HepG2 (cell line): ENCODE measurements at regions not wholly inside any gene's neighbourhood (a gene's known extent, or its start where the extent isn't known, plus 50 kb on each side); places are given as distances from the start of the nearest gene placed in this dataset.

Experiments
- ATAC-seq: fragments of 200-7000 bp; cut with Tn5 transposase; 3 replicates; pipeline ENCODE4 v1.9.1; 2020; ENCODE audit warnings: mild to moderate bottlenecking, moderate library complexity
- BruUV-seq: library from RNA; stranded (reverse); fragments of 400-500 nt; replicated peaks from 2 replicates; lab custom pipeline; 2021; lab: Mats Ljungman, UMichigan
- CTCF ChIA-PET: fragments of 300-600 bp; formaldehyde crosslinking; extraction: SDS; loops from one replicate; lab custom pipeline; 2021; ENCODE audit warnings: low total read pairs, inconsistent platforms, low intra/inter-chr PET ratio; lab: Yijun Ruan, JAX
- POLR2A ChIA-PET: fragments of 350-600 bp; sonication (Branson Sonifier 250); formaldehyde crosslinking; loops from one replicate; lab custom pipeline; 2020; ENCODE audit warnings: antibody characterized with exemption, inconsistent platforms; lab: Yijun Ruan, JAX
- DNase-seq: peaks from one replicate; pipeline ENCODE4 v3.0.0-alpha.2; 2015; ENCODE audit warnings: low spot score
- FAIRE-seq: peaks from 3 replicates; lab custom pipeline; 2011; peaks lifted over from hg19 to GRCh38; lab: Jason Lieb, UNC
- H2AFZ ChIP-seq: one replicate; pipeline ENCODE4 v1.6.1; 2011; ENCODE audit warnings: low read length, inconsistent platforms
- H3K27ac ChIP-seq: fragments of 300-600 bp; 3 replicates; pipeline ENCODE4 v1.8.0; 2011; ENCODE audit warnings: mixed run types, mild to moderate bottlenecking, mixed read lengths, low read length, inconsistent platforms; ENCODE audit not compliant: insufficient read depth; ENCODE audit errors: extremely low read length
- H3K27me3 ChIP-seq, 2 experiments: fragments of 200-600 bp in 1 of 2; 2 replicates in 1 of 2; 3 replicates in 1 of 2; pipeline versions ENCODE4 v1.6.0 to v1.8.0; 2011; ENCODE audit warnings: low read length in 2 of 2, mild to moderate bottlenecking in 2 of 2, moderate library complexity in 2 of 2, inconsistent platforms in 1 of 2; ENCODE audit not compliant: insufficient read depth in 2 of 2, control insufficient read depth in 1 of 2
- H3K36me3 ChIP-seq, 2 experiments: fragments of 200-600 bp in 1 of 2; replicated peaks in 1 of 2; 2 replicates in 1 of 2; 3 replicates in 1 of 2; pipeline versions ENCODE4 v1.5.1 to v1.8.0; 2011; ENCODE audit warnings: low read length in 2 of 2, inconsistent platforms in 1 of 2; ENCODE audit not compliant: insufficient read depth in 2 of 2, control insufficient read depth in 1 of 2
- H3K4me1 ChIP-seq: 2 replicates; pipeline ENCODE4 v1.5.1; 2012; ENCODE audit warnings: low read length, inconsistent platforms; ENCODE audit not compliant: insufficient read depth
- H3K4me2 ChIP-seq: 2 replicates; pipeline ENCODE4 v1.6.0; 2011; ENCODE audit warnings: low read depth, low read length, inconsistent platforms
- H3K4me3 ChIP-seq, 3 experiments: fragments of 200-600 bp in 1 of 3; sonication (generic), shearing (Covaris generic) in 1 of 3; replicated peaks in 1 of 3; 2 replicates each; pipeline ENCODE4 v1.5.1; 2011 to 2016; ENCODE audit warnings: low read length in 3 of 3, inconsistent platforms in 2 of 3, low read depth in 2 of 3, mild to moderate bottlenecking in 2 of 3, control low read depth in 1 of 3, mixed read lengths in 1 of 3; ENCODE audit not compliant: insufficient read depth in 1 of 3
- H3K79me2 ChIP-seq: one replicate; pipeline ENCODE4 v1.6.1; 2011; ENCODE audit warnings: low read length, inconsistent platforms; ENCODE audit not compliant: insufficient read depth
- H3K9ac ChIP-seq: 2 replicates; pipeline ENCODE4 v1.6.0; 2011; ENCODE audit warnings: mild to moderate bottlenecking, low read depth, low read length, inconsistent platforms; ENCODE audit not compliant: insufficient read depth
- H3K9me3 ChIP-seq: 2 replicates; pipeline ENCODE4 v1.5.1; 2012; ENCODE audit warnings: mild to moderate bottlenecking, low read length
- H4K20me1 ChIP-seq: 2 replicates; pipeline ENCODE4 v1.6.0; 2011; ENCODE audit warnings: inconsistent platforms, mild to moderate bottlenecking, low read length, moderate library complexity; ENCODE audit not compliant: insufficient read depth
- ARNTL ChIP-seq: sonication (generic); formaldehyde crosslinking; IDR thresholded peaks from 2 replicates; pipeline ENCODE4 v1.4.0; 2020; ENCODE audit warnings: mild to moderate bottlenecking, missing genetic modification reagents
- DRAP1 ChIP-seq: IDR thresholded peaks from 2 replicates; pipeline ENCODE4 v1.6.1; 2016; ENCODE audit warnings: missing genetic modification reagents, missing compliant biosample characterization
- FOXA1 ChIP-seq, 2 experiments: fragments of 450-650 bp in 1 of 2; sonication (generic) in 1 of 2; formaldehyde crosslinking in 1 of 2; IDR thresholded peaks; 2 replicates each; pipeline versions ENCODE4 v1.4.0 to v1.6.1; 2016 to 2020; ENCODE audit warnings: missing genetic modification reagents in 1 of 2
- HES4 ChIP-seq: sonication (generic); formaldehyde crosslinking; IDR thresholded peaks from 2 replicates; pipeline ENCODE4 v1.9.0; 2021; ENCODE audit warnings: mild to moderate bottlenecking, missing genetic modification reagents, borderline replicate concordance
- PRDM15 ChIP-seq: sonication (generic); formaldehyde crosslinking; IDR thresholded peaks from 2 replicates; pipeline ENCODE4 v1.4.0; 2020; ENCODE audit warnings: missing genetic modification reagents
- SP1 ChIP-seq, 2 experiments: fragments of 450-650 bp in 1 of 2; sonication (generic) in 1 of 2; formaldehyde crosslinking in 1 of 2; IDR thresholded peaks; 2 replicates each; pipeline versions ENCODE4 v1.4.0 to v1.6.1; 2016 to 2020; ENCODE audit warnings: missing genetic modification reagents in 1 of 2
- SYNCRIP ChIP-seq: fragments of 200-400 bp; formaldehyde crosslinking; IDR thresholded peaks from 2 replicates; pipeline ENCODE4 v1.6.1; 2018; ENCODE audit warnings: mild to moderate bottlenecking, low read depth, low read length; ENCODE audit not compliant: insufficient read depth
- TCF7L2 ChIP-seq: IDR thresholded peaks from 2 replicates; pipeline ENCODE4 v1.6.1; 2011; ENCODE audit warnings: mild to moderate bottlenecking, low read depth, low read length, moderate library complexity
- ZNF75D ChIP-seq: sonication (generic); formaldehyde crosslinking; IDR thresholded peaks from 2 replicates; pipeline ENCODE4 v1.8.1; 2023; ENCODE audit warnings: missing genetic modification reagents, mild to moderate bottlenecking, borderline replicate concordance
- ZNF772 ChIP-seq: sonication (generic); formaldehyde crosslinking; IDR thresholded peaks from 2 replicates; pipeline ENCODE4 v1.5.0; 2020; ENCODE audit warnings: mild to moderate bottlenecking, missing genetic modification reagents
- WGBS: methylation state at CpG from one replicate; pipeline ENCODE4 v1.1.6; 2017; ENCODE audit warnings: low lambda C conversion rate; 5-methylcytosine and 5-hydroxymethylcytosine counted together
- in situ Hi-C: cut with HindIII; loops from 2 replicates; pipeline ENCODE4 v1.10.0; 2017; ENCODE audit warnings: low pct_unique_long_range_greater_than_20kb; ENCODE audit not compliant: extremely low pct_ligation_motif_present
- intact Hi-C: fragments of 100-400 bp; cut with micrococcal nuclease; formaldehyde crosslinking; loops from one replicate; pipeline ENCODE4 v1.10.0; 2022; ENCODE audit not compliant: unreplicated experiment

GRCh38 chr9:87803623-87804345, 77.9 kb downstream of the CTSL start:
- no TSS peak for BruUV-seq
- POLR2A ChIA-PET, result no interaction called here
- no peak overlapping the region for H3K9ac ChIP-seq
- in situ Hi-C loops, result no loop called here
- no peak for FAIRE-seq
- TF ChIP-seq FOXA1 (IDR thresholded peaks at IDR 0.05) (no peak), FOXA1 (CRISPR knock-in tag; IDR thresholded peaks at IDR 0.05) (no peak), ZNF772 (CRISPR knock-in tag) (no peak), TCF7L2 (no peak), PRDM15 (no peak), ARNTL (CRISPR knock-in tag) (no peak), ZNF75D (CRISPR knock-in tag) (no peak), HES4 (no peak), SYNCRIP (no peak), SP1 (IDR thresholded peaks at IDR 0.05) (no peak), SP1 (CRISPR knock-in tag; IDR thresholded peaks at IDR 0.05) (no peak), DRAP1 (CRISPR knock-in tag) (no peak)
- H3K79me2 ChIP-seq, result no peaks in the 10 kb centered on the region
- H3K27ac ChIP-seq, result no peak overlapping the region
- H3K27me3 ChIP-seq, result peaks cover 0 to 4% of the 10 kb centered on the region in 2 experiments; a peak in 1 of 5 replicates
- no peak for ATAC-seq
- no peaks in the 10 kb centered on the region for H3K4me1 ChIP-seq
- no peak overlapping the region for H3K4me2 ChIP-seq
- CTCF ChIA-PET, result no interaction called here
- H3K36me3 ChIP-seq, result no peaks in the 10 kb centered on the region
- DNase-seq, result no peak
- intact Hi-C loops, result no loop called here
- no peak overlapping the region for H2AFZ ChIP-seq
- no peaks in the 10 kb centered on the region for H4K20me1 ChIP-seq
- no peak overlapping the region for H3K4me3 ChIP-seq
- H3K9me3 ChIP-seq, result no peaks in the 10 kb centered on the region; the same call in 1 of the 2 replicates
- WGBS, result 10% methylated on average over 9 of the region's 9 CpGs
